ENCODE measurements at regions not wholly inside any gene's neighbourhood (a gene's known extent, or its start where the extent isn't known, plus 50 kb on each side); places are given as distances from the start of the nearest gene placed in this dataset.
"Not testable (repeated sequence)": the region's sequence is repeated elsewhere in the genome, so short reads cannot be mapped to it uniquely, and the experiment has no call there.

- DNase-seq: no peak
- H3K36me3 ChIP-seq (replicated peaks; ENCODE audit: control insufficient read depth, insufficient read depth, low read length): no peaks in the 10 kb centered on the region
- H3K4me3 ChIP-seq (ENCODE audit: insufficient read depth, low read depth, low read length): no peak overlapping the region
- H3K27me3 ChIP-seq (ENCODE audit: control insufficient read depth, insufficient read depth, low read length): no peaks in the 10 kb centered on the region
These were observed 742.6 kb downstream of the TMEM121 start for GRCh38 chr14:106269029-106269428.

DNA sequence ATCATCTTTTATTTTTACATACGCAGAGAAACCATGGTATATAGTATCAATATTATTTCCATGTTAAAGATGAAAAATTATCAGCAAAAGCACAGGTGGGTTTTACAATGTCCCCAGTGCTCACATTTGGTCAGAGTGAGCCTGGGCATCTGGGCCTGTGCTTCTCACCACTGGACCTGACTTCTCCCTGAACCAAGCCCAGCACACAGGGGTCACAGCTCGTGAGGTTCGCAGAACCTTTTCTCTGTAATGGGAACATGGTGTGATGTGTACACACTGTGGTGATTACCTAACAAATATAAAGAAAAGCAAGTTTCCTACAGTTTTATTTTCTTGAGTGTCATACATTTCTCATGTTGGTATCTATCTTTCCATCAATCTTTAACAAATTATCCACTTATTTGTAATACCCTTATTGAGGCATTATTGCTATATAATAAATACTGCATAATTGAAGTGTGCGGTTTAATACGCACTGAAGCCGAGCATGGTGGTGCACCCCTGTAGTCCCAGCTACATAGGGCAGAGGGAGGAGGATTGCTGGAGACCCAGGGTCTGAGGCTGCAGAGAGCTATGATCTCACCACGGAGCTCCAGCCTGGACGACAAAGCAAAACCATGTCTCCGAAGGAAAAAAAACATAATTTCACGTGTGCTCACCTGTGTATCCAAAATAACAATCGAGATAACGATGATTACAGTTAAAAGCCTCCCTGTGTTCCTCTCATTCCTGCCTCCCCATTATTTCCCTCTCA lies 743.2 kb downstream of the TMEM121 start:
- Histone ChIP-seq H3K36me3 (replicated peaks; ENCODE audit: control insufficient read depth, insufficient read depth, low read length) (no peaks in the 10 kb centered on the region), H3K27me3 (ENCODE audit: control insufficient read depth, insufficient read depth, low read length) (no peaks in the 10 kb centered on the region), H3K4me3 (ENCODE audit: insufficient read depth, low read depth, low read length) (no peak overlapping the region)
- DNase-seq: no peak

DNA sequence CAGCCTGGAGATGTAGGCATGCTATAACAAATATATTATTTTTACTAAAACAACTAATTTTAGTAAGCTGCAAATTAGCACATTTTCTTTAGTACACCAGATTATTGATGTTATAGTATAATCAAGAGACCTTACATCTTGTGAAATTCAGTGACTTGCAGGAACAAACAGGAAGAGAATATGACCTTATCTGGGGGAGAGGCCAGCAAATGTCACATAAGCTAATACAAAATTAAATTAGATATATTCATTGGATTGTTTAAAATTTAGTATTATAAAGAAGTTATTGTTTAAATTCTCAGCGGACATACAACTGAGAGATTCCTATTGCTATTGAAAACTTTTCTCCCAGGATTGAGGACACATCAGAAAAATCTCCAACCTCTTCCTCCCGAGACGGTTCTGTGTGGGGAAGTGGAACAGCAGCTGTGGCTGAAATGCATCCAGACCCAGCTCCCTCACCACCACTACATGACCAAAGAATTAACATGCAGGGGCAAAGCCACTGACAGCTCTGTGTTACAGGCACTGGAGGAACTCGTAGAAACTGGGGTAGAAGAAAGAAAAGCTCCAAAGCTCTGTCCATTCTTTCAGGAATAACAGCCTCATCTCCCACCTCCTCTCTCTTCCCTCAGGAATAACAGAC lies 744.2 kb downstream of the TMEM121 start:
- H3K36me3 ChIP-seq (replicated peaks; ENCODE audit: control insufficient read depth, insufficient read depth, low read length); H3K4me3 ChIP-seq (ENCODE audit: insufficient read depth, low read depth, low read length); DNase-seq; H3K27me3 ChIP-seq (ENCODE audit: control insufficient read depth, insufficient read depth, low read length): not testable (repeated sequence)

GRCh38 chr14:106276326-106277267 lies 750.2 kb downstream of the TMEM121 start:
- H3K4me3 ChIP-seq (ENCODE audit: insufficient read depth, low read depth, low read length): no peak overlapping the region
- no peak for DNase-seq
- no peaks in the 10 kb centered on the region for H3K36me3 ChIP-seq (replicated peaks; ENCODE audit: control insufficient read depth, insufficient read depth, low read length)
- H3K27me3 ChIP-seq (ENCODE audit: control insufficient read depth, insufficient read depth, low read length): no peaks in the 10 kb centered on the region

DNA sequence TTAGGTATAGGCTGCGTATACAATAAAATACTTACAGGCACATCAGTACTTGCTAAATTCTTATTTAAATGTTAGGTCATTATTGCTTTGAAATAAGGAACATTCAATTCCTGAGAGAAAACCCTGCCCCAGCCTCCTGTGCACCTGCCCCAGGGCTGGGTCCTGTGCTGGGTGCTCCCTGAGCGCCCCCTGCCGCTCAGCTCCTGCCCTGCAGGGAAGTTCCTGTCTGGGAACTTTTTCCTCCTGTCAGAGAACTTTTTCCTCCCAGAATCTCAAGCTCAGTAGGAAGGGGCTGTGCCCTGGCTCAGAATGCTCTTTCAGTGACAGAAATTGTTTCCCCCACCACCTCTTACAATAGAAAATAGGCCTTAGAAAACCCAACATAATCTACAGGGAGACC lies 751.1 kb downstream of the TMEM121 start:
- DNase-seq: no peak
- no peak overlapping the region for H3K4me3 ChIP-seq (ENCODE audit: insufficient read depth, low read depth, low read length)
- no peaks in the 10 kb centered on the region for H3K27me3 ChIP-seq (ENCODE audit: control insufficient read depth, insufficient read depth, low read length)

GRCh38 chr14:106280876-106281275 lies 754.5 kb downstream of the TMEM121 start:
- Histone ChIP-seq H3K27me3 (ENCODE audit: control insufficient read depth, insufficient read depth, low read length) (no peaks in the 10 kb centered on the region), H3K4me3 (ENCODE audit: insufficient read depth, low read depth, low read length) (no peak overlapping the region)
- no peak for DNase-seq

More for the DNA sequence above, 751.1 kb downstream of the TMEM121 start:
- H3K36me3 ChIP-seq (replicated peaks; ENCODE audit: control insufficient read depth, insufficient read depth, low read length): no peaks in the 10 kb centered on the region

DNA sequence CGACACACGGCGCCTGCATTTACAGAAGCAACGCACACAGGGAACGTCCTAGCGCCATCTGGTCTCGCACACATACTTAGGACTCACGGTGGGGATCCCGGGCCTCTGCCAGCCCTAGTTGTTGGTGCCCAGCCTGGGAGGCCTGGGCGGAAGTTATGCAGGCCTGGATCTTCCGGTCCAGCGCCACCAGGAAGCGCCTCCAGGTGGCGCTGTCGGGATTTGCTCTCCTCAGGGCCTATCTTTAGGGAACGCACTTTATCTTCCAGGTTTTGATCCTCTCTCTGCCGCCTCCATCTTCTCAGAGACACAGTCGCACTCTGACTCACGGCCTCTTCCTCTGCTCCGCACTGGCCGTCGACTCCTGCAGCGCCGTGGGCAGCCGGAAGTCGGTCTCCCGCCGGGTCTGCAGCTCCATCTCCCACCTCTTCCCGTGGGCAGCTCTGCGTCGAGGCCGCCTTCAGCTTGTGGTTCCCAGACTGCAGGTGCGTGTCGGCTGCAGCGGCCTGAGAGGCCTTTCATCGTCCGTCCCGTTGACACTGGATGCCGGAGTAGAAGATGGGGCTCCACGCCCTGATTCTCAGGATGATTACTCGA lies 760.4 kb downstream of the TMEM121 start:
- no peaks in the 10 kb centered on the region for H3K27me3 ChIP-seq (ENCODE audit: control insufficient read depth, insufficient read depth, low read length)
- no peak for DNase-seq
- H3K4me3 ChIP-seq (ENCODE audit: insufficient read depth, low read depth, low read length): no peak overlapping the region
- no peaks in the 10 kb centered on the region for H3K36me3 ChIP-seq (replicated peaks; ENCODE audit: control insufficient read depth, insufficient read depth, low read length)

More at GRCh38 chr14:106280876-106281275, 754.5 kb downstream of the TMEM121 start:
- H3K36me3 ChIP-seq (replicated peaks; ENCODE audit: control insufficient read depth, insufficient read depth, low read length): no peaks in the 10 kb centered on the region

DNA sequence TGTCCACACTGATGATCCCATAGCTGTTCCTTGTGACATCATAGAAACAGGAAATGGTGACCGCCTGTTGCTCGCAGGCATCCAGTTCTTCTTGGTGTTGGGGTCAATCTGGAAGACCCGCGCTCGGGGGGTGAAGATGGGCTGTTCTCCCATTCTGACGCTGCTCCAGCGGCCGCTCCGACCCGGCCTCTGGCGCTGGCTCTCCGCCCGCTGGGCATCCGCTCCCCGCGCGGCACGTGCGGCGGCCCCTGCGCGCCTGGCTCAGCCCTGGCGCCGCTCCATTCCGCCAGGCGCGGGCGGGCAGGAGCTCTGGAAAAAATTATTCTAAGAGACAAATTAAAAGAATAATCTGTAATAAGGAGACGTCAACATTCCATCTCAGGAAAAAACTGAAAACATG lies 761.1 kb downstream of the TMEM121 start:
- Histone ChIP-seq H3K27me3 (ENCODE audit: control insufficient read depth, insufficient read depth, low read length) (no peaks in the 10 kb centered on the region), H3K4me3 (ENCODE audit: insufficient read depth, low read depth, low read length) (no peak overlapping the region), H3K36me3 (replicated peaks; ENCODE audit: control insufficient read depth, insufficient read depth, low read length) (no peaks in the 10 kb centered on the region)
- no peak for DNase-seq

- Histone ChIP-seq H3K4me3 (ENCODE audit: insufficient read depth, low read depth, low read length) (no peak overlapping the region), H3K27me3 (ENCODE audit: control insufficient read depth, insufficient read depth, low read length) (no peaks in the 10 kb centered on the region), H3K36me3 (replicated peaks; ENCODE audit: control insufficient read depth, insufficient read depth, low read length) (no peaks in the 10 kb centered on the region)
- no peak for DNase-seq
These were observed 765.2 kb downstream of the TMEM121 start for GRCh38 chr14:106291626-106292025.

- DNase-seq: no peak
- no peaks in the 10 kb centered on the region for H3K27me3 ChIP-seq (ENCODE audit: control insufficient read depth, insufficient read depth, low read length)
These were observed 767.9 kb downstream of the TMEM121 start for GRCh38 chr14:106294324-106294723.

DNA sequence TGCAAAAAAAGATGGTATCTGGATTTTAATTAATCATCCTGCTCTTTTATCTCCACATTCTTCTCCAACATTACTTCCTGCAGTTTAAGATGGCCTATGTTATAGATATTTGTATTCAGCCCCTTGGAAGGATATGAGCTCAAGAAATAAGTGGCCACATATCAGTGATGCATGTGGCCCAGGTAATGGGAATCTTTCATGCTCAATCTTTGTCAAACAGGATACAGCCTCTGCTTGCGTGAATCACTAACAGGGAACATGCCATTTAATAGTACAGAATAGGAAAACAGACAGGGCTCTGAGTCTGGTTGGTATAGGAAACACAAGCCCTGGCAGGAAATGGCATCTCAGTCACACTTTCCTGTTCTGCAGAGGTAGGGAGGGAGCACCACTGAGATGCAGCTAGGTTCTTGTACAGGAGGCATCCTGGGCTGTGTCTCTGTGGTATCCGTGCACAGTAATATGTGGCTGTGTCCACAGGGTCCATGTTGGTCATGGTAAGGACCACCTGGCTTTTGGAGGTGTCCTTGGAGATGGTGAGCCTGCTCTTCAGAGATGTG lies 774.6 kb downstream of the TMEM121 start:
- H3K4me3 ChIP-seq (ENCODE audit: insufficient read depth, low read depth, low read length); H3K36me3 ChIP-seq (replicated peaks; ENCODE audit: control insufficient read depth, insufficient read depth, low read length); H3K27me3 ChIP-seq (ENCODE audit: control insufficient read depth, insufficient read depth, low read length); DNase-seq: not testable (repeated sequence)

More at GRCh38 chr14:106294324-106294723, 767.9 kb downstream of the TMEM121 start:
- Histone ChIP-seq H3K36me3 (replicated peaks; ENCODE audit: control insufficient read depth, insufficient read depth, low read length) (no peaks in the 10 kb centered on the region), H3K4me3 (ENCODE audit: insufficient read depth, low read depth, low read length) (no peak overlapping the region)

- not testable (repeated sequence) for H3K27me3 ChIP-seq (ENCODE audit: control insufficient read depth, insufficient read depth, low read length); H3K36me3 ChIP-seq (replicated peaks; ENCODE audit: control insufficient read depth, insufficient read depth, low read length); H3K4me3 ChIP-seq (ENCODE audit: insufficient read depth, low read depth, low read length); DNase-seq
These were observed 775.2 kb downstream of the TMEM121 start for GRCh38 chr14:106301609-106302008.

- no peak for DNase-seq
- no peaks in the 10 kb centered on the region for H3K36me3 ChIP-seq (replicated peaks; ENCODE audit: control insufficient read depth, insufficient read depth, low read length)
- no peak overlapping the region for H3K4me3 ChIP-seq (ENCODE audit: insufficient read depth, low read depth, low read length)
- H3K27me3 ChIP-seq (ENCODE audit: control insufficient read depth, insufficient read depth, low read length): no peaks in the 10 kb centered on the region
These were observed 776.3 kb downstream of the TMEM121 start for GRCh38 chr14:106302661-106303060.

DNA sequence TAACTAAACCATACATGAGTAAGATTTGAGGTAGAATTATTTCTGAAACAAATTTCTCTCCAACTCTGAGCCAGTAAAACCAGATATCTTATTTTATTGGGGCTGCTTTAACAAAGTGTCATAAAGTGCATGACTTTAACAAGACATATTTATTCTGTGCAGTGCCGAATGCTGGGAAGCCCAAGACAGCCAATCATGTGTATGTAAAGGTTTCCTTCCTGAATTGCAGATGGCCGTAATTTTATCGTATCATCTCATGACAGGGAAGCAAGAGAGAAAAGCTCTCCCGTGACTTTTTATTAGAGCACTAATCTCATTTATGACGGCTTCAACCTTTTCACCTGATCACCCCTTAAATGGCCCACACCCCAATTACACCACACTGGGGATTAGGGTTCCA lies 777.9 kb downstream of the TMEM121 start:
- H3K4me3 ChIP-seq (ENCODE audit: insufficient read depth, low read depth, low read length): no peak overlapping the region
- DNase-seq: no peak
- no peaks in the 10 kb centered on the region for H3K27me3 ChIP-seq (ENCODE audit: control insufficient read depth, insufficient read depth, low read length)
- H3K36me3 ChIP-seq (replicated peaks; ENCODE audit: control insufficient read depth, insufficient read depth, low read length): no peaks in the 10 kb centered on the region
